ENCODE measurements at regions not wholly inside any gene's neighbourhood (a gene's known extent, or its start where the extent isn't known, plus 50 kb on each side); places are given as distances from the start of the nearest gene placed in this dataset.

GRCh38 chr4:74631338-74631737 lies 163.0 kb downstream of the BTC start:
- no peak for TF ChIP-seq CTCF (conservative IDR thresholded peaks at IDR 0.05; ENCODE audit: low read length)
- no peak for TF ChIP-seq EZH2phosphoT487 (IDR thresholded peaks at IDR 0.05; ENCODE audit: borderline replicate concordance)

Data from Loucy (cell line).